Pancreas (tissue), 10 donors: ENCODE measurements at regions not wholly inside any gene's neighbourhood (a gene's known extent, or its start where the extent isn't known, plus 50 kb on each side); places are given as distances from the start of the nearest gene placed in this dataset.

Experiments
- ATAC-seq, 4 donors: fragments of 200-7000 bp; cut with Tn5 transposase; one replicate each; pipeline versions ENCODE4 v1.8.0 to v1.9.1; 2020; ENCODE audit warnings: mild to moderate bottlenecking in 4 of 4, moderate library complexity in 4 of 4
- DNase-seq, 6 donors: peaks; one replicate each; pipeline ENCODE4 v3.0.0-alpha.2; 2020
- FAIRE-seq: peaks from 2 replicates; lab custom pipeline; 2012; peaks lifted over from hg19 to GRCh38; lab: Jason Lieb, UNC
- H3K27ac ChIP-seq, 4 donors: fragments of 200-600 bp; sonication (generic); 1 replicate in 3 of 4; 2 replicates in 1 of 4; pipeline versions ENCODE4 v1.5.0 to v1.8.0; 2020
- H3K27me3 ChIP-seq, 4 donors: fragments of 200-600 bp; one replicate each; pipeline ENCODE4 v1.8.0; 2021
- H3K36me3 ChIP-seq, 3 donors: fragments of 200-600 bp; sonication (generic) in 1 of 3; one replicate each; pipeline versions ENCODE4 v1.5.0 to v1.8.0; 2020 to 2021
- H3K4me1 ChIP-seq, 3 donors: fragments of 200-600 bp; one replicate each; pipeline ENCODE4 v1.8.0; 2021
- H3K4me3 ChIP-seq, 4 donors: fragments of 200-600 bp; sonication (generic) in 2 of 4; one replicate each; pipeline versions ENCODE4 v1.5.0 to v1.8.0; 2020 to 2021
- H3K9me3 ChIP-seq, 4 donors: fragments of 200-600 bp; one replicate each; pipeline ENCODE4 v1.8.0; 2021
- WGBS, 2 donors: extraction: QIAGEN DNeasy Blood & Tissue Kit; methylation state at CpG; one replicate each; pipeline ENCODE4 v1.1.7; 2013; 5-methylcytosine and 5-hydroxymethylcytosine counted together
- intact Hi-C, 3 donors: fragments of 100-400 bp; cut with DNase I; formaldehyde crosslinking; loops; one replicate each; pipeline versions ENCODE4 v1.11.1 to v1.14.2; 2022
- TF ChIP-seq, protein P1 (sequence below), 4 donors: fragments of 200-600 bp; sonication (generic) in 3 of 4; IDR thresholded peaks; one replicate each; pipeline versions ENCODE4 v1.5.0 to v1.8.0; 2021; ENCODE audit warnings: antibody characterized with exemption in 4 of 4
- donor health status: healthy with polysubstance abuse.
- donor health status: DM: no; HTN: no; CAD: no; lungs with moderate emphysema.
- donor health status: DM: no; HTN: no; CAD: no.
- donor health status: control.
- donor health status: control.
- donor health status: Bipolar disorder and iron deficiency.
- donor health status: DM: yes; HTN: yes; CAD: no.
- donor health status: DM: no; HTN: no; CAD: no.
- donor health status: DM: no; HTN: no; CAD: no.
- donor health status: DM: yes; HTN: yes; CAD: no.

DNA sequence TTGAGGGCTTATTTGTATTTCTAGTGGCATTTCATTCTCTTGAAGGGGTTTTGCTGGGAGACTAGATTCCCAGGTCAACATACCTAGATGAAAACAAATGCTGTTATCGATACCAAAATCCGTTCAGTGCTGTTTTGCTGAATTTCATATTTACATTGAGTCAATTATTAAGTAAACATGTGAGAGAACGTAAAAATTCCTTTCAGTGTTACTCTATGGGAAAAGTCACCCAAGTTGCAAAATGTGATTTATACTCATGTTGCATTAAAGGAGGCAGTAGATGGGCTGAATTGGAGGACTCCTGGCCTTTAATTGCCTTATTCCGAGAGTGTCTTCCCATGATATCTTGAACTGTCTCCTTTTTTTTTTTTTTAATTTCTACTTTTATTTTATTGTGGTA lies 1011.3 kb upstream of the NR2F2 start:
- Histone ChIP-seq H3K36me3 (no peaks in the 10 kb centered on the region), H3K4me1 (no peaks in the 10 kb centered on the region), H3K27me3 (peaks cover 0 to 5% (median 0%) of the 10 kb centered on the region in 4 donors), H3K9me3 (no peaks in the 10 kb centered on the region), H3K4me3 (no peak overlapping the region), H3K27ac (no peak overlapping the region)
- TF ChIP-seq, protein P1, sequence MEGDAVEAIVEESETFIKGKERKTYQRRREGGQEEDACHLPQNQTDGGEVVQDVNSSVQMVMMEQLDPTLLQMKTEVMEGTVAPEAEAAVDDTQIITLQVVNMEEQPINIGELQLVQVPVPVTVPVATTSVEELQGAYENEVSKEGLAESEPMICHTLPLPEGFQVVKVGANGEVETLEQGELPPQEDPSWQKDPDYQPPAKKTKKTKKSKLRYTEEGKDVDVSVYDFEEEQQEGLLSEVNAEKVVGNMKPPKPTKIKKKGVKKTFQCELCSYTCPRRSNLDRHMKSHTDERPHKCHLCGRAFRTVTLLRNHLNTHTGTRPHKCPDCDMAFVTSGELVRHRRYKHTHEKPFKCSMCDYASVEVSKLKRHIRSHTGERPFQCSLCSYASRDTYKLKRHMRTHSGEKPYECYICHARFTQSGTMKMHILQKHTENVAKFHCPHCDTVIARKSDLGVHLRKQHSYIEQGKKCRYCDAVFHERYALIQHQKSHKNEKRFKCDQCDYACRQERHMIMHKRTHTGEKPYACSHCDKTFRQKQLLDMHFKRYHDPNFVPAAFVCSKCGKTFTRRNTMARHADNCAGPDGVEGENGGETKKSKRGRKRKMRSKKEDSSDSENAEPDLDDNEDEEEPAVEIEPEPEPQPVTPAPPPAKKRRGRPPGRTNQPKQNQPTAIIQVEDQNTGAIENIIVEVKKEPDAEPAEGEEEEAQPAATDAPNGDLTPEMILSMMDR (IDR thresholded peaks at IDR 0.05) = no peak
- intact Hi-C loops = no loop called here
- DNase-seq = no peak
- 25 to 28% methylated on average over 4 of the region's 4 CpGs for WGBS, 2 donors
- FAIRE-seq = no peak
- no peak for ATAC-seq

GRCh38 chr15:95323796-95324195 lies 1006.7 kb upstream of the NR2F2 start:
- no peak for FAIRE-seq
- TF ChIP-seq, protein P1 (IDR thresholded peaks at IDR 0.05) = no peak
- 36 to 39% methylated on average over 7 of the region's 7 CpGs for WGBS, 2 donors
- Histone ChIP-seq H3K36me3 (no peaks in the 10 kb centered on the region), H3K9me3 (no peaks in the 10 kb centered on the region), H3K4me1 (no peaks in the 10 kb centered on the region), H3K27ac (no peak overlapping the region), H3K4me3 (no peak overlapping the region), H3K27me3 (peaks cover 0 to 23% (median 4%) of the 10 kb centered on the region in 4 donors)
- no peak for DNase-seq
- intact Hi-C loops = no loop called here
- ATAC-seq = no peak

DNA sequence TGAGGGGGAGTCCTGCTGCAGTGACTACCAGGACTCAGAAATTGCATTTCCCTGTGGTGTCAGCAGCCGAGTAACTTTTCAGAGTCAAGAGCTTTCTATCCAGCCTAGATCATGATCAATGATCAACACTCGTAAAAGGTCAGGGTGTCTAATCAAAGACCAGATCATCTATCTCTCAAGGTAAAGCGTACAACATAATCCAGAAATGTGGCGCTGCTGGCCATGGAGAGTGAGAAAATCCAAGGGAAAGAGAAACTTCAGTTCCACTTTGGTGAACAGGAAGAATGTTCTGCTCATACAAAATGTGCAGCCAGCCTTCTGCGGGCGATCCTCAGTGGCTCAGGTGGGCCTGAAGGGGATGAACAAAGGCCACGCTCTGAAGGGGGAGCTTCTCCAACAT lies 1005.8 kb upstream of the NR2F2 start:
- Histone ChIP-seq H3K9me3 (no peaks in the 10 kb centered on the region), H3K36me3 (no peaks in the 10 kb centered on the region), H3K27me3 (peaks cover 0 to 28% (median 4%) of the 10 kb centered on the region in 4 donors), H3K4me1 (no peaks in the 10 kb centered on the region), H3K4me3 (no peak overlapping the region), H3K27ac (no peak overlapping the region)
- TF ChIP-seq, protein P1 (IDR thresholded peaks at IDR 0.05) = no peak
- FAIRE-seq (no peak), DNase-seq (no peak), ATAC-seq (no peak)
- intact Hi-C loops = no loop called here
- 54 to 63% methylated on average over 7 of the region's 7 CpGs for WGBS, 2 donors

DNA sequence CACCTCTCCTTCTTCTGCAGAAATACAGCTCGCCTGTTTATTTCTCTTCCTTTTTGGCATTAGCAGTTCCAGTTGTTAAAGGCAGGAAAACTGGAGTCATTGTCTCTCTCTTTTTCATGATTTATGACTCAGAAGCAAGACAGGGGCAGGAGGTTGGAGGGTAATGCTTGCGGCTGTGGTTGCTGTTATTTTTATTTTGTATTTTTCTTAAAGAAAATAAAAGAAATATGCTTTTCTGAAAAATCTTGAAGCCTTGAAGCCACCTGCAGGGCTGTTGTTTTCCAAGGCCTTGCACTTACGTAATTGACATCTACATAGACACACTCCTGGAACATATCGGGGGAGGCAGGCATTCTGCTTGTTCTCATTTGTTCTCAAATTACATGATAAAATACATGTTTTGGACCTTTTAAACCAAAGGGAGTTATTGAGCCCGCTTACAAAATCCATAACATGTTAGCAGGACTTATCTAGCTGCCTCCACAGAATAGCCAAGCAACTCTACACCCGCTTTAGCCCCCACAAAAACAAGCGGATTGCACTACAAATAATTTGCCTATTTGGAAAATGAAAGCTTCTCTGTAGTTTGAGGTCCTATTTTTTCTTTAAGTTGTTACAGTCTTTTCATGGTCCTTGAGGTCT lies 1004.6 kb upstream of the NR2F2 start:
- H3K4me3 ChIP-seq = no peak overlapping the region
- H3K4me1 ChIP-seq = no peaks in the 10 kb centered on the region
- ATAC-seq (no peak), DNase-seq (no peak), FAIRE-seq (no peak)
- H3K36me3 ChIP-seq = no peaks in the 10 kb centered on the region
- intact Hi-C loops = no loop called here
- no peak overlapping the region for H3K27ac ChIP-seq
- 57 to 61% methylated on average over 7 of the region's 7 CpGs for WGBS, 2 donors
- no peaks in the 10 kb centered on the region for H3K9me3 ChIP-seq
- H3K27me3 ChIP-seq = peaks cover 0 to 28% (median 2%) of the 10 kb centered on the region in 4 donors
- TF ChIP-seq, protein P1 (IDR thresholded peaks at IDR 0.05) = no peak

DNA sequence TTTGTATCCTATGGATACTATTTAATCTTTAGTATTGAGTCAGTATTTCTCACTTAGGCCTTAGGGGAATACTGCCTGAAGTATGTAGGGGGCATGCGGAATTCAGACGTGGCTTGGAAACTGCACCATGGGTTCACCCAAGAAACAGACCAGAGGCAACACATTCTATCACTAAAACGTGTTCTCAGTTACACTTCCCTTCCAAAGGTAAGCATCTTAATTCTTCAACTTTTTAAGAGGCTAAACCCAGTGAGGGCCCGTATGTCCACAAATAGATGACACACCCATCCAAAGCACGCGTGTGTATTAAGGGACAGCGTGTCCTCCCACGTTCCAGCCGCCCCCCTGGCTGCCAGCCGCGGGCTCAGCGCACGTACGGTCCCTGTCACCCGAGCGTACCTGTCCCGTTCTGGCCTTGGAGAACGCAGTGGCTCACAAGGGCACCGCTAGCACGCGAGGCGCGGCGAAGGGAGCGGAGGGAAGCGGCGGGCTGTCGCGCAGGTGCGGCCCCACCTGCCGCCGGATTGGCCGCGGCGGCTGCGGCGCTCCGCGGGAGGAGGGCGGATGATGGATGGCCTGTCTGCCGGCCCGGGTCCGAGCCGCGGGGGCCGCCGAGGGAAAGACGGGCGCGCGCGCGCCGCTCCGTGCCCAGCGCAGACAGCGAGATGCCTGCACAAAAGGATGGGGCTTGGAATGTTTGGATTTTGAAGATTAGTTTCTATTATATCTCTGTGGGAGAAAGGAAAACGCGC lies 1003.9 kb upstream of the NR2F2 start:
- TF ChIP-seq, protein P1 (IDR thresholded peaks at IDR 0.05) = no peak
- peak in 2 of 6 donors; percentile 42 to 55 for DNase-seq
- H3K27ac ChIP-seq = no peak overlapping the region
- H3K9me3 ChIP-seq = no peaks in the 10 kb centered on the region
- 3 to 5% methylated on average over 55 to 59 of the region's 59 CpGs for WGBS, 2 donors
- no peak for FAIRE-seq
- H3K4me1 ChIP-seq = no peaks in the 10 kb centered on the region
- H3K36me3 ChIP-seq = no peaks in the 10 kb centered on the region
- H3K4me3 ChIP-seq = peak overlapping the region in 2 of 4 donors; percentile 12 to 29
- intact Hi-C loops = no loop called here
- ATAC-seq = no peak
- H3K27me3 ChIP-seq = peaks cover 0 to 28% (median 1%) of the 10 kb centered on the region in 4 donors
